Ammon's horn (tissue), 1 donor: ENCODE measurements at regions not wholly inside any gene's neighbourhood (a gene's known extent, or its start where the extent isn't known, plus 50 kb on each side); places are given as distances from the start of the nearest gene placed in this dataset.
"Not testable (repeated sequence)": the region's sequence is repeated elsewhere in the genome, so short reads cannot be mapped to it uniquely, and the experiment has no call there.

Experiments
- DNase-seq: peaks from one replicate; pipeline ENCODE4 v3.0.0-alpha.2; 2016; ENCODE audit warnings: low spot score

GRCh38 chr13:111413407-111414187, 93.2 kb downstream of the TEX29 start:
- DNase-seq = no peak

GRCh38 chr13:111414341-111414740, 93.9 kb downstream of the TEX29 start:
- no peak for DNase-seq

- no peak for DNase-seq
Observed at GRCh38 chr13:111415246-111415645, 94.8 kb downstream of the TEX29 start.

- DNase-seq = no peak
Observed at GRCh38 chr13:111415765-111416164, 95.3 kb downstream of the TEX29 start.

- no peak for DNase-seq
Observed at GRCh38 chr13:111418101-111418500, 97.7 kb downstream of the TEX29 start.

- DNase-seq = no peak
Observed at GRCh38 chr13:111420113-111420876, 99.9 kb downstream of the TEX29 start.

- no peak for DNase-seq
Observed at GRCh38 chr13:111421216-111421615, 100.8 kb downstream of the TEX29 start.

- peak; percentile 20 for DNase-seq
Observed at GRCh38 chr13:111422348-111422747, 101.9 kb downstream of the TEX29 start.

- no peak for DNase-seq
Observed at GRCh38 chr13:111423168-111423785, 102.8 kb downstream of the TEX29 start.

GRCh38 chr13:111424134-111424533, 103.7 kb downstream of the TEX29 start:
- DNase-seq = no peak

- no peak for DNase-seq
Observed at GRCh38 chr13:111425326-111425725, 104.9 kb downstream of the TEX29 start.

- DNase-seq = peak; percentile 59
Observed at GRCh38 chr13:111429064-111429558, 108.7 kb downstream of the TEX29 start.

GRCh38 chr13:111431206-111431605, 110.8 kb downstream of the TEX29 start:
- DNase-seq = no peak

- no peak for DNase-seq
Observed at GRCh38 chr13:111434578-111435159, 114.2 kb downstream of the TEX29 start.

- no peak for DNase-seq
Observed at GRCh38 chr13:111436446-111436845, 116.0 kb downstream of the TEX29 start.

GRCh38 chr13:111437417-111437816, 117.0 kb downstream of the TEX29 start:
- no peak for DNase-seq

- no peak for DNase-seq
Observed at GRCh38 chr13:111437856-111438547, 117.6 kb downstream of the TEX29 start.

- DNase-seq = not testable (repeated sequence)
Observed at GRCh38 chr13:111440492-111440891, 120.0 kb downstream of the TEX29 start.

- DNase-seq = no peak
Observed at GRCh38 chr13:111443981-111444380, 123.5 kb downstream of the TEX29 start.

GRCh38 chr13:111448504-111448903, 128.1 kb downstream of the TEX29 start:
- no peak for DNase-seq

- DNase-seq = peak; percentile 77
Observed at GRCh38 chr13:111449041-111449440, 128.6 kb downstream of the TEX29 start.

- no peak for DNase-seq
Observed at GRCh38 chr13:111451402-111451801, 131.0 kb downstream of the TEX29 start.
